ENCODE measurements at regions not wholly inside any gene's neighbourhood (a gene's known extent, or its start where the extent isn't known, plus 50 kb on each side); places are given as distances from the start of the nearest gene placed in this dataset.
"Not testable (repeated sequence)": the region's sequence is repeated elsewhere in the genome, so short reads cannot be mapped to it uniquely, and the experiment has no call there.

DNA sequence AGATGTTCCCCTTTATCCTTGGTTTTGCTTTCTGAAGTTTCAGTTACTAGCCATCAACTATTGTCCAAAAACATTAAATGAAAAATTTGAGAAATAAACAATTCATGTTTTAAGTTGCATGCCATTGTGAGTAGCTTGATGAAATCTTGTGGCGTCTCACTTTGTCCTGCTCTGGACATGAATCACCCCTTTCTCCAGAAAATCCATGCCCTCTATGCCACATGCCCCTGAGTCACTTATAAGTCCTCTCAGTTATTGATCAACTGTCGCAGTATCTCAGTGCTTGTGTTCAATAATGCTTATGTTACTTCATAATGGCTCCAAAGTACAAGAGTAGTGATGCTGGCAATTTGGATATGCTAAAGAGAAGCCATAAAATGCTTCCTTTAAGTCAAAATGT, 208.0 kb upstream of the FERD3L start:
- intact Hi-C loops (cut with DNase I; ENCODE audit: low total_unique reads), result no loop called here
- 86 to 98% methylated on average over 2 of the region's 2 CpGs for WGBS, 2 donors
- H3K4me3 ChIP-seq (ENCODE audit: low read depth, poor library complexity, severe bottlenecking), result no peak overlapping the region
- DNase-seq (ENCODE audit: low spot score in 2 of 2), result no peak
- TF ChIP-seq, protein P1, sequence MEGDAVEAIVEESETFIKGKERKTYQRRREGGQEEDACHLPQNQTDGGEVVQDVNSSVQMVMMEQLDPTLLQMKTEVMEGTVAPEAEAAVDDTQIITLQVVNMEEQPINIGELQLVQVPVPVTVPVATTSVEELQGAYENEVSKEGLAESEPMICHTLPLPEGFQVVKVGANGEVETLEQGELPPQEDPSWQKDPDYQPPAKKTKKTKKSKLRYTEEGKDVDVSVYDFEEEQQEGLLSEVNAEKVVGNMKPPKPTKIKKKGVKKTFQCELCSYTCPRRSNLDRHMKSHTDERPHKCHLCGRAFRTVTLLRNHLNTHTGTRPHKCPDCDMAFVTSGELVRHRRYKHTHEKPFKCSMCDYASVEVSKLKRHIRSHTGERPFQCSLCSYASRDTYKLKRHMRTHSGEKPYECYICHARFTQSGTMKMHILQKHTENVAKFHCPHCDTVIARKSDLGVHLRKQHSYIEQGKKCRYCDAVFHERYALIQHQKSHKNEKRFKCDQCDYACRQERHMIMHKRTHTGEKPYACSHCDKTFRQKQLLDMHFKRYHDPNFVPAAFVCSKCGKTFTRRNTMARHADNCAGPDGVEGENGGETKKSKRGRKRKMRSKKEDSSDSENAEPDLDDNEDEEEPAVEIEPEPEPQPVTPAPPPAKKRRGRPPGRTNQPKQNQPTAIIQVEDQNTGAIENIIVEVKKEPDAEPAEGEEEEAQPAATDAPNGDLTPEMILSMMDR (IDR thresholded peaks at IDR 0.05), result no peak
- no peak for TF ChIP-seq POLR2A (IDR thresholded peaks at IDR 0.05)

- TF ChIP-seq, protein P1 (IDR thresholded peaks at IDR 0.05), result no peak
- TF ChIP-seq POLR2A (IDR thresholded peaks at IDR 0.05), result no peak
- no peak overlapping the region for H3K4me3 ChIP-seq (ENCODE audit: low read depth, poor library complexity, severe bottlenecking)
- no peak for DNase-seq (ENCODE audit: low spot score in 2 of 2)
- intact Hi-C loops (cut with DNase I; ENCODE audit: low total_unique reads), result no loop called here
- 16 to 28% methylated on average over 1 of the region's 1 CpG for WGBS, 2 donors
Measured at GRCh38 chr7:19352305-19352695, 207.1 kb upstream of the FERD3L start.

- no peak for DNase-seq (ENCODE audit: low spot score in 2 of 2)
- 54 to 60% methylated on average over 4 of the region's 4 CpGs for WGBS, 2 donors
- H3K4me3 ChIP-seq (ENCODE audit: low read depth, poor library complexity, severe bottlenecking), result no peak overlapping the region
- TF ChIP-seq POLR2A (IDR thresholded peaks at IDR 0.05), result no peak
- TF ChIP-seq, protein P1 (IDR thresholded peaks at IDR 0.05), result no peak
- intact Hi-C loops (cut with DNase I; ENCODE audit: low total_unique reads), result no loop called here
Measured at GRCh38 chr7:19351341-19352304, 206.4 kb upstream of the FERD3L start.

- WGBS, 2 donors, result 94% methylated on average over 11 of the region's 11 CpGs
- TF ChIP-seq, protein P1 (IDR thresholded peaks at IDR 0.05), result no peak
- TF ChIP-seq POLR2A (IDR thresholded peaks at IDR 0.05), result no peak
- DNase-seq (ENCODE audit: low spot score in 2 of 2), result no peak
- intact Hi-C loops (cut with DNase I; ENCODE audit: low total_unique reads), result no loop called here
- H3K4me3 ChIP-seq (ENCODE audit: low read depth, poor library complexity, severe bottlenecking), result no peak overlapping the region
Measured at GRCh38 chr7:19339512-19339911, 194.3 kb upstream of the FERD3L start.

- intact Hi-C loops (cut with DNase I; ENCODE audit: low total_unique reads); H3K4me3 ChIP-seq (ENCODE audit: low read depth, poor library complexity, severe bottlenecking); DNase-seq (ENCODE audit: low spot score in 2 of 2): not testable (repeated sequence)
- 85 to 87% methylated on average over 3 of the region's 3 CpGs for WGBS, 2 donors
Measured at GRCh38 chr7:19338512-19338911, 193.3 kb upstream of the FERD3L start.

DNA sequence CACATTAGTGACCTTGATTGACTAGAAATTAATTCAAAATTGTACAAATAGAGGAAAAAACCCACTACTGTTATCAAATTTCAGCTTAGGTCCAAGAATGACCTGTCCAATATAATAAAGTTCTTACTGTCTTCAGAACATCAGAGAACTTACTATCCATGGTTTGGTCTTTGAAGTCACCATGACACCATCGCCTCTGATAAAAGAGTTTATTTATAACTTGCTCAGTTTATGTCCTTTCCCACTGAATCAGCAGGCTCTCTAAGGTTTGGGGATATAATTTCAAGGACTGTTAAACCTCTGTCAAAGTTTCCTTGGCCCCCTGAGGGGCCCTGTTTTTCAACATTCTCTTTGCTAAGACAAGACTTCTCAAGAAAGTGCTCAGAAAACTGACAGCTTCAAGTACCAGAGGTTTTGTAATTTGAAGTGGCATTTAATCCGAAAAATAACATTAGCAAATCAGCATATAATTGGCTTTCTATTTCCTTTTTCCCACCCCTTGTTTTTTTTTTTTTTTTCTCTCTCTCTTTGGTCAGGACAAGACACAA, 191.7 kb upstream of the FERD3L start:
- TF ChIP-seq, protein P1 (IDR thresholded peaks at IDR 0.05), result no peak
- TF ChIP-seq POLR2A (IDR thresholded peaks at IDR 0.05), result no peak
- no peak for DNase-seq (ENCODE audit: low spot score in 2 of 2)
- 69 to 74% methylated on average over 2 of the region's 2 CpGs for WGBS, 2 donors
- intact Hi-C loops (cut with DNase I; ENCODE audit: low total_unique reads), result no loop called here
- no peak overlapping the region for H3K4me3 ChIP-seq (ENCODE audit: low read depth, poor library complexity, severe bottlenecking)
